HepG2 (cell line): ENCODE measurements at regions not wholly inside any gene's neighbourhood (a gene's known extent, or its start where the extent isn't known, plus 50 kb on each side); places are given as distances from the start of the nearest gene placed in this dataset.

Experiments
- ATAC-seq: fragments of 200-7000 bp; cut with Tn5 transposase; 3 replicates; pipeline ENCODE4 v1.9.1; 2020; ENCODE audit warnings: mild to moderate bottlenecking, moderate library complexity
- BruUV-seq: library from RNA; stranded (reverse); fragments of 400-500 nt; replicated peaks from 2 replicates; lab custom pipeline; 2021; lab: Mats Ljungman, UMichigan
- CTCF ChIA-PET: fragments of 300-600 bp; formaldehyde crosslinking; extraction: SDS; loops from one replicate; lab custom pipeline; 2021; ENCODE audit warnings: low total read pairs, inconsistent platforms, low intra/inter-chr PET ratio; lab: Yijun Ruan, JAX
- POLR2A ChIA-PET: fragments of 350-600 bp; sonication (Branson Sonifier 250); formaldehyde crosslinking; loops from one replicate; lab custom pipeline; 2020; ENCODE audit warnings: antibody characterized with exemption, inconsistent platforms; lab: Yijun Ruan, JAX
- DNase-seq: peaks from one replicate; pipeline ENCODE4 v3.0.0-alpha.2; 2015; ENCODE audit warnings: low spot score
- FAIRE-seq: peaks from 3 replicates; lab custom pipeline; 2011; peaks lifted over from hg19 to GRCh38; lab: Jason Lieb, UNC
- H2AFZ ChIP-seq: one replicate; pipeline ENCODE4 v1.6.1; 2011; ENCODE audit warnings: low read length, inconsistent platforms
- H3K27ac ChIP-seq: fragments of 300-600 bp; 3 replicates; pipeline ENCODE4 v1.8.0; 2011; ENCODE audit warnings: mixed run types, mild to moderate bottlenecking, mixed read lengths, low read length, inconsistent platforms; ENCODE audit not compliant: insufficient read depth; ENCODE audit errors: extremely low read length
- H3K27me3 ChIP-seq, 2 experiments: fragments of 200-600 bp in 1 of 2; 2 replicates in 1 of 2; 3 replicates in 1 of 2; pipeline versions ENCODE4 v1.6.0 to v1.8.0; 2011; ENCODE audit warnings: low read length in 2 of 2, mild to moderate bottlenecking in 2 of 2, moderate library complexity in 2 of 2, inconsistent platforms in 1 of 2; ENCODE audit not compliant: insufficient read depth in 2 of 2, control insufficient read depth in 1 of 2
- H3K36me3 ChIP-seq, 2 experiments: fragments of 200-600 bp in 1 of 2; replicated peaks in 1 of 2; 2 replicates in 1 of 2; 3 replicates in 1 of 2; pipeline versions ENCODE4 v1.5.1 to v1.8.0; 2011; ENCODE audit warnings: low read length in 2 of 2, inconsistent platforms in 1 of 2; ENCODE audit not compliant: insufficient read depth in 2 of 2, control insufficient read depth in 1 of 2
- H3K4me1 ChIP-seq: 2 replicates; pipeline ENCODE4 v1.5.1; 2012; ENCODE audit warnings: low read length, inconsistent platforms; ENCODE audit not compliant: insufficient read depth
- H3K4me2 ChIP-seq: 2 replicates; pipeline ENCODE4 v1.6.0; 2011; ENCODE audit warnings: low read depth, low read length, inconsistent platforms
- H3K4me3 ChIP-seq, 3 experiments: fragments of 200-600 bp in 1 of 3; sonication (generic), shearing (Covaris generic) in 1 of 3; replicated peaks in 1 of 3; 2 replicates each; pipeline ENCODE4 v1.5.1; 2011 to 2016; ENCODE audit warnings: low read length in 3 of 3, inconsistent platforms in 2 of 3, low read depth in 2 of 3, mild to moderate bottlenecking in 2 of 3, control low read depth in 1 of 3, mixed read lengths in 1 of 3; ENCODE audit not compliant: insufficient read depth in 1 of 3
- H3K79me2 ChIP-seq: one replicate; pipeline ENCODE4 v1.6.1; 2011; ENCODE audit warnings: low read length, inconsistent platforms; ENCODE audit not compliant: insufficient read depth
- H3K9ac ChIP-seq: 2 replicates; pipeline ENCODE4 v1.6.0; 2011; ENCODE audit warnings: mild to moderate bottlenecking, low read depth, low read length, inconsistent platforms; ENCODE audit not compliant: insufficient read depth
- H3K9me3 ChIP-seq: 2 replicates; pipeline ENCODE4 v1.5.1; 2012; ENCODE audit warnings: mild to moderate bottlenecking, low read length
- H4K20me1 ChIP-seq: 2 replicates; pipeline ENCODE4 v1.6.0; 2011; ENCODE audit warnings: inconsistent platforms, mild to moderate bottlenecking, low read length, moderate library complexity; ENCODE audit not compliant: insufficient read depth
- ATF7 ChIP-seq, 2 experiments: fragments of 450-650 bp in 1 of 2; sonication (generic) in 1 of 2; formaldehyde crosslinking in 1 of 2; IDR thresholded peaks; 2 replicates each; pipeline versions ENCODE4 v1.4.0 to v1.6.1; 2016 to 2020; ENCODE audit warnings: antibody characterized with exemption in 1 of 2, mild to moderate bottlenecking in 1 of 2, missing genetic modification reagents in 1 of 2
- CREB1 ChIP-seq, 2 experiments: fragments of 450-650 bp in 1 of 2; IDR thresholded peaks; 2 replicates each; pipeline ENCODE4 v1.6.1; 2016 to 2017; ENCODE audit warnings: control low read depth in 1 of 2, mild to moderate bottlenecking in 1 of 2, missing compliant biosample characterization in 1 of 2, missing genetic modification characterization in 1 of 2
- CTCF ChIP-seq: sonication (generic); formaldehyde crosslinking; IDR thresholded peaks from 2 replicates; pipeline ENCODE4 v1.5.0; 2020; ENCODE audit warnings: mild to moderate bottlenecking, missing genetic modification reagents, moderate library complexity
- DRAP1 ChIP-seq: IDR thresholded peaks from 2 replicates; pipeline ENCODE4 v1.6.1; 2016; ENCODE audit warnings: missing genetic modification reagents, missing compliant biosample characterization
- FOXM1 ChIP-seq: sonication (generic); formaldehyde crosslinking; IDR thresholded peaks from 2 replicates; pipeline ENCODE4 v1.5.0; 2020; ENCODE audit warnings: missing genetic modification reagents
- FOXP4 ChIP-seq: sonication (generic); formaldehyde crosslinking; IDR thresholded peaks from 2 replicates; pipeline ENCODE4 v1.4.0; 2020; ENCODE audit warnings: missing genetic modification reagents
- ZNF547 ChIP-seq: sonication (generic); formaldehyde crosslinking; IDR thresholded peaks from 2 replicates; pipeline ENCODE4 v1.5.1; 2020; ENCODE audit warnings: mild to moderate bottlenecking, missing genetic modification reagents
- WGBS: methylation state at CpG from one replicate; pipeline ENCODE4 v1.1.6; 2017; ENCODE audit warnings: low lambda C conversion rate; 5-methylcytosine and 5-hydroxymethylcytosine counted together
- in situ Hi-C: cut with HindIII; loops from 2 replicates; pipeline ENCODE4 v1.10.0; 2017; ENCODE audit warnings: low pct_unique_long_range_greater_than_20kb; ENCODE audit not compliant: extremely low pct_ligation_motif_present
- intact Hi-C: fragments of 100-400 bp; cut with micrococcal nuclease; formaldehyde crosslinking; loops from one replicate; pipeline ENCODE4 v1.10.0; 2022; ENCODE audit not compliant: unreplicated experiment
- TF ChIP-seq, protein P1 (sequence below): sonication (generic); formaldehyde crosslinking; IDR thresholded peaks from 2 replicates; pipeline ENCODE4 v1.4.0; 2020; ENCODE audit warnings: missing genetic modification reagents

DNA sequence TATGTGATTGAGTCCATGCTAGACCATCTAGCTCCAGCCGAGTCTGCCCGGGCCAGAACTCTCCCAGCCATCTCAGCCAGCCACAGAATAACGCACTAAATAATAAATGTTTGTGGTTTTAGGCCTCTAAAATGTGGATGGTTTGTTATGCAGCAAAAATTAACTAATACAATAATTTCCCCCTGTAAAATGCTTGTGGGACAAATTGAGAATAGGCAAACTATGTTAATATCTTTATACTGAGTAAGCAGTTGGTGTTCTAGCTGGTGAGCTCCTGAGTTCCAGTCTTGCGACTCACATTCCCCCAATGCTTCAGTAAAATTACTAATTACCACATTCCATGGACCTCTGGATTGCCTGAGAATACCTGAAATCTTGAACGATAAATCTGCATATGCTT is 316.8 kb upstream of the NFE2L3 start (continued):
- no peak for TF ChIP-seq FOXP4
- TF ChIP-seq, protein P1, sequence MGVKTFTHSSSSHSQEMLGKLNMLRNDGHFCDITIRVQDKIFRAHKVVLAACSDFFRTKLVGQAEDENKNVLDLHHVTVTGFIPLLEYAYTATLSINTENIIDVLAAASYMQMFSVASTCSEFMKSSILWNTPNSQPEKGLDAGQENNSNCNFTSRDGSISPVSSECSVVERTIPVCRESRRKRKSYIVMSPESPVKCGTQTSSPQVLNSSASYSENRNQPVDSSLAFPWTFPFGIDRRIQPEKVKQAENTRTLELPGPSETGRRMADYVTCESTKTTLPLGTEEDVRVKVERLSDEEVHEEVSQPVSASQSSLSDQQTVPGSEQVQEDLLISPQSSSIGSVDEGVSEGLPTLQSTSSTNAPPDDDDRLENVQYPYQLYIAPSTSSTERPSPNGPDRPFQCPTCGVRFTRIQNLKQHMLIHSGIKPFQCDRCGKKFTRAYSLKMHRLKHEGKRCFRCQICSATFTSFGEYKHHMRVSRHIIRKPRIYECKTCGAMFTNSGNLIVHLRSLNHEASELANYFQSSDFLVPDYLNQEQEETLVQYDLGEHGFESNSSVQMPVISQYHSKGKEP, result no peak
- no peak for TF ChIP-seq DRAP1 (CRISPR knock-in tag)
- TF ChIP-seq ZNF547 (CRISPR knock-in tag), result no peak
- TF ChIP-seq, all 625 proteins: peak for 0

DNA sequence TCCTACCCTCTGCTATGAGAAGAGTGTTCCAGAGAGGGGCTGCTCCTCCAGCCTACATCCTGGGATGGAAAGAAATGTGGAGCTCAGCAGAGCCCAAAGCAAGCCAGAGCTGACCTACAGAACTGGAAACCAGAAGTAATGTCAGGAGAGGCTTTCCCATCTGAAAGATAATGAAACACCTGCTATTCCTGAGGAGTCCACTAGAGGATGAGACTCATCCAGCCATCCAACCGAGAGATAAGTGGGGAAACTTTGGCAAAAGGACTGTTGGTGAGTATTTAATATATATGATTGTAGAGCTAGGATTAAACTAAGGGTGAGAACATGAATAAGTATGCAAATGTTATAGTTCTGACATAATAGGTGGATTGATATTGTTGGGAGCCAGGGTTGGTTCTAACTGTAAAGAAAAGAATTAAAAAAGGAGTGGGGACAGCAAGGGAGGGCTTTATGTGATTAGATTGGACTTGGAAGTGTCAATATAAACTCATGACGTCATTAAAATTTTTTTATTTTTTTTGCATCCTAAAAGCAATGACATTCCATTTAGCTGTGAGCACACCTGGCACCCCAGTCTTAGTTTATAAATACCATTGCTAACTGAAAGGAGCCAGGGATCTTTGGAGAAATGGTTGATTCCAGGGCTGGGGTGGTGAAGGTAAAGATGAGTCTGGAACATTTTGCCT is 312.8 kb upstream of the NFE2L3 start:
- FAIRE-seq, result peak; percentile 42
- in situ Hi-C loops, result no loop called here
- no TSS peak for BruUV-seq

More for the DNA sequence above, 312.8 kb upstream of the NFE2L3 start:
- Histone ChIP-seq H4K20me1 (no peaks in the 10 kb centered on the region), H3K9me3 (no peaks in the 10 kb centered on the region), H3K9ac (no peak overlapping the region), H3K4me3 (no peak overlapping the region)
- peak; percentile 69 for ATAC-seq
- TF ChIP-seq CTCF (CRISPR knock-in tag), result peak; percentile 16; the same call in 1 of the 2 replicates
- TF ChIP-seq CREB1 (IDR thresholded peaks at IDR 0.05), result peak; percentile 93
- TF ChIP-seq CREB1 (CRISPR knock-in tag; IDR thresholded peaks at IDR 0.05), result no peak
- peak; percentile 97 for TF ChIP-seq ATF7 (IDR thresholded peaks at IDR 0.05)
- no peak for TF ChIP-seq ATF7 (CRISPR knock-in tag; IDR thresholded peaks at IDR 0.05)
- no peak for TF ChIP-seq FOXM1 (CRISPR knock-in tag)
- TF ChIP-seq, all 625 proteins: peak for 3
- no peak overlapping the region for H2AFZ ChIP-seq
- ChIA-PET CTCF (interaction anchor here (1.3 kb wide), 1 partner anchor 11 kb away, joined by 3 read pairs; no protein-coding TSS in a partner anchor), POLR2A (no interaction called here)
- no peak for DNase-seq
- peaks cover 2 to 27% of the 10 kb centered on the region in 2 experiments; a peak in 2 of 5 replicates for H3K27me3 ChIP-seq
- intact Hi-C loops, result no loop called here
- no peak overlapping the region for H3K4me2 ChIP-seq
- H3K79me2 ChIP-seq, result no peaks in the 10 kb centered on the region
- WGBS, result 2% methylated on average over 2 of the region's 2 CpGs
- H3K27ac ChIP-seq, result no peak overlapping the region
- no peaks in the 10 kb centered on the region for H3K4me1 ChIP-seq
- H3K36me3 ChIP-seq, result no peaks in the 10 kb centered on the region
